DMS 273 treated with DMSO at 0.1 percent for 48 hours (cell line): ENCODE measurements at regions not wholly inside any gene's neighbourhood (a gene's known extent, or its start where the extent isn't known, plus 50 kb on each side); places are given as distances from the start of the nearest gene placed in this dataset.
A peak's percentile ranks its signal among the peaks of the same experiment; 100 is the strongest.

Source experiments
- DNase-seq: peaks from one replicate; lab custom pipeline; 2025; lab: John Stamatoyannopoulos, UW

GRCh38 chr3:132187746-132188145 is 129.5 kb upstream of the ACP3 start:
- no peak for DNase-seq

- no peak for DNase-seq
Measured at GRCh38 chr3:132189601-132190000, 127.6 kb upstream of the ACP3 start.

- DNase-seq: no peak
Measured at GRCh38 chr3:132196113-132196512, 121.1 kb upstream of the ACP3 start.

GRCh38 chr3:132198516-132198915 is 118.7 kb upstream of the ACP3 start:
- no peak for DNase-seq

- DNase-seq: no peak
Measured at GRCh38 chr3:132199451-132199850, 117.8 kb upstream of the ACP3 start.

GRCh38 chr3:132202586-132202985 is 114.6 kb upstream of the ACP3 start:
- no peak for DNase-seq

- DNase-seq: no peak
Measured at GRCh38 chr3:132203889-132204596, 113.2 kb upstream of the ACP3 start.

- no peak for DNase-seq
Measured at GRCh38 chr3:132205609-132206008, 111.6 kb upstream of the ACP3 start.

GRCh38 chr3:132209855-132210254 is 107.4 kb upstream of the ACP3 start:
- no peak for DNase-seq

- DNase-seq: no peak
Measured at GRCh38 chr3:132210476-132211346, 106.5 kb upstream of the ACP3 start.

GRCh38 chr3:132211896-132212295 is 105.3 kb upstream of the ACP3 start:
- DNase-seq: no peak

GRCh38 chr3:132218817-132219755 is 98.1 kb upstream of the ACP3 start:
- no peak for DNase-seq

- DNase-seq: no peak
Measured at GRCh38 chr3:132220986-132221385, 96.2 kb upstream of the ACP3 start.

GRCh38 chr3:132222868-132223538 is 94.2 kb upstream of the ACP3 start:
- peak; percentile 57 for DNase-seq

- no peak for DNase-seq
Measured at GRCh38 chr3:132225664-132226063, 91.5 kb upstream of the ACP3 start.

- peak; percentile 35 for DNase-seq
Measured at GRCh38 chr3:132228923-132229322, 88.3 kb upstream of the ACP3 start.

GRCh38 chr3:132229641-132230040 is 87.6 kb upstream of the ACP3 start:
- DNase-seq: no peak

- no peak for DNase-seq
Measured at GRCh38 chr3:132230156-132231000, 86.8 kb upstream of the ACP3 start.

GRCh38 chr3:132231633-132232032 is 85.6 kb upstream of the ACP3 start:
- DNase-seq: peak; percentile 71

GRCh38 chr3:132232231-132232792 is 84.9 kb upstream of the ACP3 start:
- peak; percentile 71 for DNase-seq
